GM21717 (cell line): ENCODE measurements at regions not wholly inside any gene's neighbourhood (a gene's known extent, or its start where the extent isn't known, plus 50 kb on each side); places are given as distances from the start of the nearest gene placed in this dataset.

Source experiments
- ATAC-seq: cut with Tn5 transposase; IDR thresholded peaks from one replicate; pipeline ENCODE4 v1.9.1; 2021; ENCODE audit warnings: mild to moderate bottlenecking, moderate library complexity; ENCODE audit not compliant: unreplicated experiment

GRCh38 chr4:24174602-24175001 is 284.8 kb upstream of the PPARGC1A start:
- ATAC-seq: no peak

DNA sequence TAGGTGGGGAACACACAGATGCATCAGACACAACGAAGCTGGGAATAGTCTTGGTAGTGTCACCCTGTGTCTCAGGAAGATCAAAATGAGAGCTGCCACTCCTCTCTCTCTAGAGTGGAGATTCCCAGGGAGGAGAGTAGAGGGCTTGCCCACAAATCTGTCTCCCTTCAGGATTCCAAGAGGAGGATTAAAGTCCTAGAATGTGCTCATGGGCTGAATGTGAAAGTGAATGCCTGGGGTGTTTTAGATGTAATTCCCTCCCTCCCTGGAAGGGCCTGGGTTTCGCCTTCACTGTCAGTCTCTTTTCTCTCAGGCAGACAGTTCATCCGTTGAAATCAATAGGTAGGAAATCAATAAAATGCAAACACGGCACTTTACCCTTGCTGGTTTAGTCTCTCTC is 282.6 kb upstream of the PPARGC1A start:
- ATAC-seq: no peak

- ATAC-seq: no peak
Measured at GRCh38 chr4:24169956-24170355, 280.1 kb upstream of the PPARGC1A start.

- no peak for ATAC-seq
Measured at GRCh38 chr4:24168658-24169057, 278.8 kb upstream of the PPARGC1A start.

DNA sequence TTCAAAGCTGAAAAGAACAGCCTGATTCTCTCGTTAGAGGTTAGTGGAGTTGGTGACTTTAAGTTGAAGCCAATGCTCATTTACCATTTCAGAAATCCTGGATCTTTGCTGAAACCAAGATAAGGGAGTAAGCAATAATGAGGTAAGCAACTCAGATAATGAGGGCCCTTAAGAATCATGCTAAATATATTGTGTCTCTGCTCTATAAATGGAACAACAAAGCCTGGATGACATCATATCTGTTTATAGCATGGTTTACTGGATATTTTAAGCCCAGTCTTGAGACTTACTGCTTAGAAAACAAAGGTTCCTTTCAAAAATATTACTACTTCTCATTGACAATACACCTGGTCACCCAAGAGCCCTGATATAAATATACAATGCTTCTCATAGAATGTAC is 276.7 kb upstream of the PPARGC1A start:
- no peak for ATAC-seq

GRCh38 chr4:24164797-24165196 is 274.9 kb upstream of the PPARGC1A start:
- no peak for ATAC-seq

DNA sequence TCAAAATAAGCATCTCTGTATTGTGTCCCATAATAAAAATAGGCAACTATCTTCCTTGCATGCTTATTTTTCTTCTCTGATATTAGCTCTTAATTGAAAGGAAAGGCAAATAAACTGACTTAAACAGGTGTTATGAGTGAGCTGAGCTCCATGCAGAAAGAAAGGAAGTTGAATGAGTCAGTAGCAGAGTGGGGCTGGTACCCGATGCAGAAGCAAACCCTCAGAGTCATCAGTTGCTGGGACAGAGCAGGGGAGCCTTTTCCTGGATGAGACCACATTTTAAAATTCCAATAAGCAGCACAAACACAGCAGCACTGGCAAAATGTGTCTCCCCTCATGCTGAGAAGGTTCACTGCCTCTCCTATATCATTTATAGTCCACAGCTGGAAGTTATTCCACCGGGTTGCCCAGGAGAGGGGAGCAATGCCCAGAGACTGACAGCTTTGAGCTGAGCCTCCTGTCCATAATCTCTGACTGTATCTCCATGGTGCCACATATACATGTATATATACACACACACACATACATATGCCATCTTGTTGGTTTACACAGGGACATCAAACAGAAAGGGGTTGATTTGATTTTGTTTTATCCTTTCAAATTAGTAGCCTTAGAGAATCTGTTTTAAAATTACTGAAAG is 274.3 kb upstream of the PPARGC1A start:
- no peak for ATAC-seq

GRCh38 chr4:24163314-24163713 is 273.5 kb upstream of the PPARGC1A start:
- no peak for ATAC-seq

DNA sequence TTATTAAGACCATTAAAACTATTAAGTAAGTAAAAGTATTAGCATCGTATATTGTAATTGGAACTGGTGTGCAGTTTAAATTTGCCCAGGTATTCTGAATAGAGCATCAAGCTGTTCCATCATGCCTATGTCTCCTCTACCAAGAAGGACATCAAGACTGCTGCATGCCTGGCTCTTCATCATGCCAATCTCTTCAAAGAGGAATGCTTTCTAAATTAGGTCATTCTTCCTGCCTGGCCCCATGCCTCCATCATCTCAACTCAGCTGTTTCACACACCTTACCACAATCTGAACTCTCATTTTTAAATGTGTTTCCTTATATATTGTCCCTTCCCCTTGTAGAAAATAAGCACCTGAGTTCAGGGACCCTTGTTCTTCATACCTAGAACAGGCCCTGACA is 270.5 kb upstream of the PPARGC1A start:
- ATAC-seq: no peak

- ATAC-seq: no peak
Measured at GRCh38 chr4:24158031-24158430, 268.2 kb upstream of the PPARGC1A start.

- ATAC-seq: no peak
Measured at GRCh38 chr4:24150034-24150433, 260.2 kb upstream of the PPARGC1A start.

GRCh38 chr4:24146127-24146526 is 256.3 kb upstream of the PPARGC1A start:
- ATAC-seq: no peak

- no peak for ATAC-seq
Measured at GRCh38 chr4:24145591-24145990, 255.7 kb upstream of the PPARGC1A start.

DNA sequence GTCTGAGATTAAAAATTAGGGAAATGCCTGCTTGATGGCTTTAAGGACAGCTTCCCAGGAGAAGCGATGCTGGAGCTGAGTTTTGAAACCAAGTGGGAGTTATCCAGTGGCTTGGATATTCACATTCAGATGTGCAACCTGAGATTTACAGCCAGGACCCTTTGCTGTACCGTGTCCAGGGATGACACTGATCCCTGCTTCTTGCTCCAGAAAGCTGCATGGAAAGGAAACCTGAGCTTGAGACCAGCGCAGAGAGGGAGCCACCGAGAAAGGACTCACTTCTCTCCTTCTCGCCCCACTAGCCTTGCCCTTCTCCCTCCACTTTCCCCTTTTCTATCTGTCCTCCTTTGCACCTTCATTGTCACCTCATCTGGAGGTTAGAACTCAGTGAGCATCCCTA is 254.5 kb upstream of the PPARGC1A start:
- no peak for ATAC-seq

DNA sequence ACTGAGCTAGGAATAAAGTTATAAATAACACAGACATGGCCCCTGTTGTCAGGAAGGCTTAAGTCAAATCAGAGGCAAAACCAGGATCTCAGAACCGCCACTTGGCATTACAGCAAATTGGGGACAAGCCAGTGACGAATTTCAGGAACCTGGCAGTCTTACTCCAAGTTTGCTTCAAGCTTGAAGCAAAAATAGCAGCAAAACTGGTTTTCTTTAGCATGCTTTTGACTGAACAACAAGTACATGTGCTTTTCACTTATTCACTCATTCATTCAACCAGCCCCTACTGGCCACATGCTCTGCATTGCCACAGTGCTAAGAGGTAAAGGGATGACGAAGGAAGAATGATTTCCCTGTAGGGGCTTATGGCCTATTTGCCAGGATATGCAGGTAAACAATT is 253.9 kb upstream of the PPARGC1A start:
- ATAC-seq: no peak

DNA sequence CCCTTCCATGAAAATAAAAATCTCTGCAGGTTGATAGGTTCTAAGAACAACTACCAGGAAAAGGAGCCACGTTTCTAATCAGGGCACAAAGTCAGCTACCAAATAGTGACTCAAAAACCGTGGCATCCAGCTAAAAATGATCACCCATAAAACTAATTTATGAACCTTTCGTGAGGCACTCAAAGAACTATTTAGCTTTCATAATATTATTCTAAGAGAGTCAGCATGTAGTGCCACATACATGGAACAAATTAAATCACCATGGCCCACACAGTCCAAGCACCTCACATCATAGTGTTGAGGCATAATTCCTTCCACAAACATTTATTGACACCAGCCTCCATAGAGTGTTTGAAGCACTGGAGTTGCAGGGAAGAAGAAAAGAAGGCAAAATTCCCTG is 252.0 kb upstream of the PPARGC1A start:
- ATAC-seq: no peak

DNA sequence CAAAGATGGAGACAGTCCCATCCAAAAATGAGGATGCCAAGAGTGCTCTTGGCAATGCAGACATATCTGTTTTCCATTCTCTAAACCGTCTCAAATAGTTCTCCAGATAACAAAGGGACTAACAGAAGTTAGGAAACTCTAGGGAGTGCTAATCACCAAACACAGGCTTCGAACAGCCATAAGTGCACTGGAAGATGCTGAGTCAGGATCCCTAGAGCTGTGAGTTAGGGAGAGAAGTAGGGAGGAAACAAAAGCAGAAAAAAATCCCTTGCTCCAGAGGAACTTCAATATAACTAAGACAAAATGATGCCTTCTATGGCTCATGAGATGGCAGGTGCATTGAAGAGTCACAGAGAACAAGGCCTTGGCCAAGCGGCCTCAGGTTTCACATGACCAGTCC is 251.0 kb upstream of the PPARGC1A start:
- ATAC-seq: no peak

DNA sequence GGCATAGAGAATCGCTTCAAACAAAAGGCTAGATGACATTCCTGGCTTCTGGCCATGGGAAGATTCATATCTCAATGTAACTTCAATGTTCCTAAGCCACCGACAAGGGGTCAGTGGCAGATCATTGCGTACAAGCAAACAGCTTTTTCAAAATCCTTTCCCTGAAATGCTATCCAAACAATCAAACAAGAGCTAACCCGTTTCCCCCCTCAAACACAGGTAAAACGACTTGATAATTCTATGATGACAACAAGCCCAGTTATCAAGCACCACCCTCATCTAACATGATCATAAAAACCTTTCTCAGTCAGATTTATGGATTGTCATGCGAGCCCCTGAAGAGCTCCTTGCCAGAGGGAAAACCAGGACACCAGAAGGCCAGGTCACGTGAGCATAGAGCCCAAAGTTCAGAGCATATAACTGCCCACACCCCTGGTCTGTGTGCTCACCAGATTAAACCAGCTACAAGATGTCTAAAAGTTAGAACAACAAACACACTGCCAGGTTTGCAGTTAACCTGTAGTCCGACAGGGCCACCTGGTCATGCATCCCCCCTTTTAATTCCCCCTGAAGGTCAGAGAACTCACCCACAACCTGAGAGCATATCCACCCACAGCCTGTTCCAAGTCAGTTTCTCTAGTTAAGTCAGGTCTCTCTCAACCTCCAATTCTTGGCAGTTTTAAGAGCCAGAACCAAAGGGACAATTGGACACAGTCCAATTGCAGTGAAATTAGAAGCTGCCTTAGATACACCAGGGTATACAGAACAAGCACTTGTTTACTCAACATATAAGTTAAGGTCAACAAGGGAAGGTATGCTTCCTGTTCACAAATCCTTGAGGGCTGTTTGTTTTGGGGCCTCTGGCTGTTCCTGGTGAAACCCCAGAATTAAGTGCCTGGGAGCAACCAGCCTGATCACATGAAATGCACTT is 248.1 kb upstream of the PPARGC1A start:
- no peak for ATAC-seq

DNA sequence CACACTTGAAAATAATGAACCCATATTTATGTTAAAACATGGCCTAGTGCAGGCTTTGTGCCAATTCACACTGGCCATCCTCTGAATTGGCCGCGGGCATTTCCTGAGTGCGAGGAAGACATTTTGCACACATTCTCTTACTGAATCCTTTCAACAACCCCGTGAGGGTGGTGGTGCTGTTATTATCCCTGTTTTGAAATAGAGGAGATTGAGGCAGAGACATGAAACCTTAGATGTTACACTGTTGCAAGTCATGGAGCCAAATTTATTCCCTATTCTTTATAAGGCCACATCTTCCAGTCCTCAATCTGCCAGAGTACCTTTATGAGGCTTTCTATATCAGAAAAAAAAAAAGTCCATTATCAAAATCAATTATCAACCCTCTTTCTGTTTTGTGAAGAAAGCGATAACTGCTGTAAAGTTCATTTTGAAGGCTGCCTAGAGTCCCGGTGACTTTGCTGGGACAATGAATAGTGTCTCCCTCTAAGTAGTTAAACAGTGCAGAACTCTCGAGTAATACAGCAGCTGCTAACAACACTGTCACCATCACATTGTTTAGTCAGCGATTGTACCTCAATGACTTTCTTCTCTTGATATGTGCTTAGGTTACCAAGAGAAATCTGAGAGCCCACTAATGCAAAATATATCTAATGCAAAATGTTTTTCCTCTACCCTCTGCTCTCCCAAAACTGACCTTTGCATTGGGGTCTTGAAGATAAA is 242.3 kb upstream of the PPARGC1A start:
- ATAC-seq: no peak

- ATAC-seq: no peak
Measured at GRCh38 chr4:24130637-24131036, 240.8 kb upstream of the PPARGC1A start.

DNA sequence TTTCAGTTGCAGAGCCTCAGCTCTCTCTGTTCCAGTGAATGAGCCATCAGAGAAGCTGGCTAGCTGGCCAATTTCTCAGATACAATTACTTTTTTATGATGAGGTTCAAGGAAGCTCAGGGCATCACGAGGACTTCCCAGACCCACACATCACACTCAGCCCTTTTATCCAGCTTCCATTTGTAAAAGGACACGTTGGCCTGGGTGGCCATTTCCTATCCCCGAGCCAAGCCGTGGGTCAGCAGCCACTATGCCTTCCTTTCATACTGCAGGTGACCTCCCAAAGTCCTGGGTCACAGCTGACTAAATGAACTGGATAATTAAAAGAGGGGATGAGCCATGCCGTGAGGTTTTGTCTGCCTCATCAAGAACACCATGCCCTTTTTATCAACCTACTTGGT is 236.9 kb upstream of the PPARGC1A start:
- no peak for ATAC-seq
